ENCODE measurements at regions not wholly inside any gene's neighbourhood (a gene's known extent, or its start where the extent isn't known, plus 50 kb on each side); places are given as distances from the start of the nearest gene placed in this dataset.

GRCh38 chr3:146966124-146966523 lies 361.0 kb upstream of the PLSCR5 start:
- Histone ChIP-seq H3K4me1 (ENCODE audit: control insufficient read depth, insufficient read depth, low read length) (no peaks in the 10 kb centered on the region), H4K20me1 (ENCODE audit: control insufficient read depth, insufficient read depth) (no peaks in the 10 kb centered on the region), H3K9me3 (replicated peaks; ENCODE audit: control insufficient read depth, insufficient read depth, low read length) (no peaks in the 10 kb centered on the region), H3K4me2 (ENCODE audit: control insufficient read depth, insufficient read depth) (no peak overlapping the region), H2AFZ (ENCODE audit: control insufficient read depth, low read depth, low read length) (no peak overlapping the region), H3K79me2 (ENCODE audit: control insufficient read depth, insufficient read depth, low read length) (no peaks in the 10 kb centered on the region), H3K27ac (ENCODE audit: control insufficient read depth, insufficient read depth) (no peak overlapping the region), H3K4me3 (no peak overlapping the region), H3K9ac (ENCODE audit: control insufficient read depth, insufficient read depth, low read length) (no peak overlapping the region), H3K36me3 (ENCODE audit: control insufficient read depth in 2 of 2, insufficient read depth in 2 of 2, low read length in 1 of 2) (no peaks in the 10 kb centered on the region), H3K27me3 (replicated peaks in 1 of 2; ENCODE audit: control insufficient read depth in 2 of 2, insufficient read depth in 2 of 2, low read length in 1 of 2) (no peaks in the 10 kb centered on the region)
- no peak for ATAC-seq
- no TSS peak for BruUV-seq (replicated peaks)
- no peak for FAIRE-seq
- CTCF ChIA-PET = no interaction called here
- intact Hi-C loops (cut with micrococcal nuclease; ENCODE audit: unreplicated experiment) (no loop called here), in situ Hi-C loops (cut with MboI) (no loop called here)
- RAD21 ChIA-PET (ENCODE audit: unreplicated experiment) = no interaction called here
- no peak for DNase-seq (ENCODE audit: low read depth, low spot score)
- WGBS (ENCODE audit: insufficient coverage, insufficient replicate concordance, low lambda C conversion rate, missing lambda C conversion rate) = 42% methylated on average over 3 of the region's 3 CpGs
- SMC1A ChIA-PET (ENCODE audit: uncharacterized antibody, unreplicated experiment) = no interaction called here
- POLR2A ChIA-PET = no interaction called here
- TF ChIP-seq MAX (IDR thresholded peaks at IDR 0.05; ENCODE audit: low read depth, low read length) (no peak), TAF1 (IDR thresholded peaks at IDR 0.05; ENCODE audit: borderline replicate concordance, low read depth, low read length) (no peak), WRNIP1 (IDR thresholded peaks at IDR 0.05; ENCODE audit: borderline replicate concordance, low read depth, low read length) (no peak), ATF2 (IDR thresholded peaks at IDR 0.05; ENCODE audit: low read length) (no peak)

- Histone ChIP-seq H3K79me2 (ENCODE audit: control insufficient read depth, insufficient read depth, low read length) (no peaks in the 10 kb centered on the region), H4K20me1 (ENCODE audit: control insufficient read depth, insufficient read depth) (no peaks in the 10 kb centered on the region), H3K9me3 (replicated peaks; ENCODE audit: control insufficient read depth, insufficient read depth, low read length) (no peaks in the 10 kb centered on the region), H3K36me3 (ENCODE audit: control insufficient read depth in 2 of 2, insufficient read depth in 2 of 2, low read length in 1 of 2) (no peaks in the 10 kb centered on the region), H3K9ac (ENCODE audit: control insufficient read depth, insufficient read depth, low read length) (no peak overlapping the region), H3K4me1 (ENCODE audit: control insufficient read depth, insufficient read depth, low read length) (no peaks in the 10 kb centered on the region), H3K27ac (ENCODE audit: control insufficient read depth, insufficient read depth) (no peak overlapping the region), H3K27me3 (replicated peaks in 1 of 2; ENCODE audit: control insufficient read depth in 2 of 2, insufficient read depth in 2 of 2, low read length in 1 of 2) (no peaks in the 10 kb centered on the region), H3K4me2 (ENCODE audit: control insufficient read depth, insufficient read depth) (no peak overlapping the region), H2AFZ (ENCODE audit: control insufficient read depth, low read depth, low read length) (no peak overlapping the region), H3K4me3 (no peak overlapping the region)
- FAIRE-seq = no peak
- ChIA-PET RAD21 (ENCODE audit: unreplicated experiment) (no interaction called here), POLR2A (no interaction called here), CTCF (no interaction called here), SMC1A (ENCODE audit: uncharacterized antibody, unreplicated experiment) (no interaction called here)
- DNase-seq (ENCODE audit: low read depth, low spot score) = no peak
- WGBS (ENCODE audit: insufficient coverage, insufficient replicate concordance, low lambda C conversion rate, missing lambda C conversion rate) = 27% methylated on average over 3 of the region's 3 CpGs
- no peak for ATAC-seq
- intact Hi-C loops (cut with micrococcal nuclease; ENCODE audit: unreplicated experiment) = no loop called here
- no TSS peak for BruUV-seq (replicated peaks)
- in situ Hi-C loops (cut with MboI) = no loop called here
- no peak for TF ChIP-seq RB1 (IDR thresholded peaks at IDR 0.05; ENCODE audit: borderline replicate concordance)
- no peak for TF ChIP-seq ZNF207 (IDR thresholded peaks at IDR 0.05; ENCODE audit: borderline replicate concordance)
- no peak for TF ChIP-seq NRF1 (conservative IDR thresholded peaks at IDR 0.05; ENCODE audit: low read depth, low read length)
- no peak for TF ChIP-seq NFIC (IDR thresholded peaks at IDR 0.05; ENCODE audit: low read depth, low read length)
- TF ChIP-seq CUX1 (IDR thresholded peaks at IDR 0.05; ENCODE audit: insufficient replicate concordance, low read depth, low read length) = no peak
- TF ChIP-seq SP1 (IDR thresholded peaks at IDR 0.05; ENCODE audit: low read depth, low read length) = no peak
These were observed 348.4 kb upstream of the PLSCR5 start for GRCh38 chr3:146953511-146953981.
